Choroid plexus epithelial cell (primary cell): ENCODE measurements at regions not wholly inside any gene's neighbourhood (a gene's known extent, or its start where the extent isn't known, plus 50 kb on each side); places are given as distances from the start of the nearest gene placed in this dataset.

ENCODE experiments used
- DNase-seq: peaks from one replicate; pipeline ENCODE4 v3.0.0-alpha.2; 2010; ENCODE audit warnings: low read depth
- H3K4me3 ChIP-seq: 2 replicates; pipeline ENCODE4 v1.5.1; 2011; ENCODE audit warnings: low read depth, mild to moderate bottlenecking, control low read depth, low read length, moderate library complexity
- TF ChIP-seq, protein P1 (sequence below): conservative IDR thresholded peaks from 2 replicates; pipeline ENCODE4 v1.5.1; 2011; ENCODE audit warnings: low read depth, mild to moderate bottlenecking, control low read depth, inconsistent platforms, low read length, moderate library complexity

GRCh38 chr10:61841338-61841875 lies 60.1 kb upstream of the ARID5B start:
- TF ChIP-seq, protein P1, sequence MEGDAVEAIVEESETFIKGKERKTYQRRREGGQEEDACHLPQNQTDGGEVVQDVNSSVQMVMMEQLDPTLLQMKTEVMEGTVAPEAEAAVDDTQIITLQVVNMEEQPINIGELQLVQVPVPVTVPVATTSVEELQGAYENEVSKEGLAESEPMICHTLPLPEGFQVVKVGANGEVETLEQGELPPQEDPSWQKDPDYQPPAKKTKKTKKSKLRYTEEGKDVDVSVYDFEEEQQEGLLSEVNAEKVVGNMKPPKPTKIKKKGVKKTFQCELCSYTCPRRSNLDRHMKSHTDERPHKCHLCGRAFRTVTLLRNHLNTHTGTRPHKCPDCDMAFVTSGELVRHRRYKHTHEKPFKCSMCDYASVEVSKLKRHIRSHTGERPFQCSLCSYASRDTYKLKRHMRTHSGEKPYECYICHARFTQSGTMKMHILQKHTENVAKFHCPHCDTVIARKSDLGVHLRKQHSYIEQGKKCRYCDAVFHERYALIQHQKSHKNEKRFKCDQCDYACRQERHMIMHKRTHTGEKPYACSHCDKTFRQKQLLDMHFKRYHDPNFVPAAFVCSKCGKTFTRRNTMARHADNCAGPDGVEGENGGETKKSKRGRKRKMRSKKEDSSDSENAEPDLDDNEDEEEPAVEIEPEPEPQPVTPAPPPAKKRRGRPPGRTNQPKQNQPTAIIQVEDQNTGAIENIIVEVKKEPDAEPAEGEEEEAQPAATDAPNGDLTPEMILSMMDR, result no peak
- H3K4me3 ChIP-seq, result no peak overlapping the region
- no peak for DNase-seq

- TF ChIP-seq, protein P1, result no peak
- peak; percentile 42 for DNase-seq
- no peak overlapping the region for H3K4me3 ChIP-seq
These were observed 58.6 kb upstream of the ARID5B start for GRCh38 chr10:61842755-61843497.

DNA sequence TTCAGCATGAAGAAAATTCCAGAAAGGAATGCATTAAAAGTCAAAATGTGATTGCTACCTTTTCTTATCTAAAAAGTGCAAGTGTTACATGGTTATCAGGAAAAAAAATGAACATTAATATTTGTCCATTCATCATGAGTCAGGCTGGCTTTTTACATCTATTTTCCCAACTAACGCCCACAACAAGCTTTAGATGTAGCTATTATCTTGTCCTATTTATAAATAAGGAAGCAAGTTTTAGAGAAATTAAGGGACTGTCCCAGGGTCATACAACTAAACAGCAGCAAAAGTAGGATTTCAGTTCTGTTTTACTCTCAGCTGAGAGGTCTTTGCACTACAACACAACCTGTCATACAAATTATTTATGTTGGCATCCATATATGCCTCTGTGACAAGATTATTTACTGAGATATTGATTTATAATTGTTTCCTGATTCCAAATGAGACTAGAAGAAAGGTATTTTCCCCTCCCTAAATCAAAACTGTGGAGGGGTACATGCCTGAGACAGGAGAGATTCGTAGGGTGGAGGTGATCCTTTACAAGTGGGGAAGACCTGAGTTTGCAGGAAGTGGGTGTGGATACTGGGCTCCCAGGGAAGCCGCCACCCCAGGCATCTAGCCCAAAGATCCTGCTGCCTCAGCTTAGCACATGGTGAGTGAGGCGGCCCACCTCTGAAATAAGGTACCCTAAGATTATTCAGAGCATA lies 57.2 kb upstream of the ARID5B start:
- no peak overlapping the region for H3K4me3 ChIP-seq
- DNase-seq, result no peak
- TF ChIP-seq, protein P1, result no peak

DNA sequence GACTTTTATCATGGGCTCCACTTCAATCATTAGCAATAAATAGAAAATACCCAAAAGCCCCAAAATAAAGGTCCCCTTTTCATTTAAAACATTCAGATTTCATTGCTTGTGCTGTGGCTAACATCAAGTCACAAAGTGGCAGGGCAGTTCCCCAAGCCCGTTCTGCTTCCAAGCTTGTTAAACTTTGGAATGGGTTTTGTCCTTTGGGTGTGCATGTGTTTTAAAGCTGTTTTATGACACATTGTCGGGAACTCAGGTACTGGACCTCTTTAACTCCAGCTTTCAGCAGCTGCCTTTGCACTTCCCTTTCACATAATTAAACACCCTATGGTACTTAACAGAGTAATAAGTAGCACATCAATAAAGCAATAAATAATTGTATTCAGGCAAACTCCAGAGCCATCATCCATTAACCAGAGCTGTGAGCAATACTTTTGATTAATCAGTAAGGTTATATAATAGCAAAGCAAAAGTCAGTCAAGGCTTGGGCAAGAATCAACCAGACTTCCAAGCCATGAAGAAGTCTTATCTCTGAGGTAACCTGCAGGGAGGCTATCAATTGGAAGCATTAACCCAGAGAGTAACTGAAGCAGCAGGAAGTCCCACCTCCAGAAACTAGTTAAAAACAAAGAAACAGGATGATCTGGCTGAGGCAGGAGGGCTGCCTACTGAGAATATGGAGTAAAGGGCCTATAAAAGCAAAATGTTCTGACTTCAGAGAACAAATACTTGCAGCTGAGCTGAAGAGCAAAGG lies 56.1 kb upstream of the ARID5B start:
- TF ChIP-seq, protein P1, result no peak
- no peak for DNase-seq
- H3K4me3 ChIP-seq, result no peak overlapping the region

DNA sequence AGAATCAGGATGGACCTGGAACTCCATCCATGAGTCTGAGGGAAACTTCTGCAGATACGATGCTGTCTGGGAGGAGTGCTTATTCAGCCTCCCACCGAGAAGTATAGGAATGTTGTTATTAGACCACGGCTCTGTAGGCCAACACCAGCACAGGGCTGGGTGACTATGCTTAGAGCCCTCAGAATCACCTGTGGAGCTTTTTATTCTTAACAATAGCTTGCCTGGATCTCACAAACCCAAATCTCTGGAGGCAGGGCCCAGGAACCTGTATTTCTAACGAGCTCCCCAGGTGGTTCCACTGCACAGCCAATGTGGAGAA lies 55.6 kb upstream of the ARID5B start:
- DNase-seq, result peak; percentile 53
- TF ChIP-seq, protein P1, result no peak

DNA sequence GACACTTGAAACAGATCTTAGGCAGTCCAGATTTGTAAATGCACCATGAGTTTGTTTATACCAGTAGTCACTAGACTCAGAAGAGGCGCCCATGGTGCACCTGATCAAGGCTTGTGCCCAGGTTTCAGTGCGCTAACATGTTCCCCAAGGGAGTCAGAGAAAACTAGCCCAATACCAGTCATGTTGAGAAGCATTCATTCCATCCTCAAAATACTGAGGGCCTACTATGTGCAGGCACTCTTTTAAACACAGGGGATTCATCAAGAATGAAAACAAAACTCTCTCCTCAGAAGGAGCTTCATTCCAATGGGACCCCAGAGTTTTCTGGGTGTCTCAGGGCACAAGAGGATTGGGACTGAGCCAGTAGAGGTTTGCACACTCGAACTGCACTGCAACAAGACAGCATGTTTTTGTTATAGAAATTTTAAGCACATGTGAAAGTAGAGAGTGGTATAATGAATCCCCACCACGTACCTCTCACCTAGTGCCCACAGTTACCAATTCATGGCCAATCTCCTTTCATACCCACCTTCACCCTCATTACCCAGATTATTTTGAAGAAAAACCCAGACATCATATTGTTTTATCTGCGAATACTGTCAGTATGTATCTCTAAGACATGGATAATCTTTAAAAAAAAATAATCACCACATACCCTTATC lies 55.0 kb upstream of the ARID5B start:
- no peak overlapping the region for H3K4me3 ChIP-seq
- TF ChIP-seq, protein P1, result no peak
- no peak for DNase-seq

More for the DNA sequence above, 55.6 kb upstream of the ARID5B start:
- H3K4me3 ChIP-seq, result no peak overlapping the region
